GM11168 (cell line): ENCODE measurements at regions not wholly inside any gene's neighbourhood (a gene's known extent, or its start where the extent isn't known, plus 50 kb on each side); places are given as distances from the start of the nearest gene placed in this dataset.
"Not testable (repeated sequence)": the region's sequence is repeated elsewhere in the genome, so short reads cannot be mapped to it uniquely, and the experiment has no call there.

Experiments
- in situ Hi-C: fragments of 300-500 bp; cut with MboI; formaldehyde crosslinking; loops from one replicate; pipeline ENCODE4 v1.12.0; 2022; ENCODE audit warnings: low sequenced_read_pairs; ENCODE audit not compliant: unreplicated experiment

- in situ Hi-C loops: no loop called here
These were observed 205.2 kb upstream of the ZNF608 start for GRCh38 chr5:124951661-124952060.

- in situ Hi-C loops: no loop called here
These were observed 205.6 kb upstream of the ZNF608 start for GRCh38 chr5:124952079-124952478.

- in situ Hi-C loops: no loop called here
These were observed 206.1 kb upstream of the ZNF608 start for GRCh38 chr5:124952566-124952965.

GRCh38 chr5:124954784-124955183, 208.3 kb upstream of the ZNF608 start:
- in situ Hi-C loops: no loop called here

GRCh38 chr5:124956471-124957029, 210.1 kb upstream of the ZNF608 start:
- in situ Hi-C loops: no loop called here

GRCh38 chr5:124957063-124957462, 210.6 kb upstream of the ZNF608 start:
- in situ Hi-C loops: no loop called here

- in situ Hi-C loops: no loop called here
These were observed 213.8 kb upstream of the ZNF608 start for GRCh38 chr5:124960266-124960665.

GRCh38 chr5:124961521-124961920, 215.1 kb upstream of the ZNF608 start:
- in situ Hi-C loops: no loop called here

GRCh38 chr5:124962111-124962510, 215.7 kb upstream of the ZNF608 start:
- in situ Hi-C loops: no loop called here

GRCh38 chr5:124962735-124963134, 216.3 kb upstream of the ZNF608 start:
- in situ Hi-C loops: no loop called here

- in situ Hi-C loops: no loop called here
These were observed 216.9 kb upstream of the ZNF608 start for GRCh38 chr5:124963236-124963919.

GRCh38 chr5:124966741-124967140, 220.3 kb upstream of the ZNF608 start:
- in situ Hi-C loops: not testable (repeated sequence)

GRCh38 chr5:124970381-124970780, 223.9 kb upstream of the ZNF608 start:
- in situ Hi-C loops: not testable (repeated sequence)

GRCh38 chr5:124972703-124973102, 226.3 kb upstream of the ZNF608 start:
- in situ Hi-C loops: no loop called here

GRCh38 chr5:124973661-124974060, 227.2 kb upstream of the ZNF608 start:
- in situ Hi-C loops: no loop called here

- in situ Hi-C loops: no loop called here
These were observed 229.6 kb upstream of the ZNF608 start for GRCh38 chr5:124976086-124976485.

- in situ Hi-C loops: no loop called here
These were observed 232.8 kb upstream of the ZNF608 start for GRCh38 chr5:124979251-124979650.

- in situ Hi-C loops: no loop called here
These were observed 233.9 kb upstream of the ZNF608 start for GRCh38 chr5:124980163-124980941.

- in situ Hi-C loops: no loop called here
These were observed 235.5 kb upstream of the ZNF608 start for GRCh38 chr5:124981901-124982300.

- in situ Hi-C loops: no loop called here
These were observed 239.7 kb upstream of the ZNF608 start for GRCh38 chr5:124986170-124986569.

GRCh38 chr5:124986667-124987066, 240.2 kb upstream of the ZNF608 start:
- in situ Hi-C loops: no loop called here
